HL-60 (cell line): ENCODE measurements at regions not wholly inside any gene's neighbourhood (a gene's known extent, or its start where the extent isn't known, plus 50 kb on each side); places are given as distances from the start of the nearest gene placed in this dataset.

ENCODE experiments used
- DNase-seq, 2 experiments: peaks; one replicate each; pipeline ENCODE4 v3.0.0-alpha.2; 2010 to 2020; ENCODE audit warnings: low read depth in 1 of 2, low spot score in 1 of 2
- H3K27ac ChIP-seq: fragments of 250-450 bp; sonication (Bioruptor Pico); replicated peaks from 2 replicates; pipeline ENCODE4 v1.5.1; 2020; ENCODE audit warnings: mild to moderate bottlenecking, moderate library complexity
- H3K27me3 ChIP-seq: fragments of 250-450 bp; sonication (Bioruptor Pico); 2 replicates; pipeline ENCODE4 v1.5.1; 2021; ENCODE audit warnings: mild to moderate bottlenecking, moderate library complexity; ENCODE audit not compliant: insufficient read depth, poor library complexity, severe bottlenecking
- H3K4me3 ChIP-seq: replicated peaks from 2 replicates; pipeline ENCODE4 v1.5.1; 2011; ENCODE audit warnings: mild to moderate bottlenecking, control low read depth, low read length; ENCODE audit not compliant: insufficient read depth
- GABPA ChIP-seq: IDR thresholded peaks from 2 replicates; pipeline ENCODE4 v1.6.1; 2012; ENCODE audit warnings: low read depth
- POLR2AphosphoS5 ChIP-seq: IDR thresholded peaks from 2 replicates; pipeline ENCODE4 v1.6.1; 2012; ENCODE audit warnings: low read depth
- REST ChIP-seq: IDR thresholded peaks from 2 replicates; pipeline ENCODE4 v1.6.1; 2012; ENCODE audit warnings: low read depth; ENCODE audit not compliant: insufficient replicate concordance
- SPI1 ChIP-seq: IDR thresholded peaks from 2 replicates; pipeline ENCODE4 v1.6.1; 2012; ENCODE audit warnings: low read depth, mild to moderate bottlenecking, borderline replicate concordance
- TF ChIP-seq, protein P1 (sequence below): IDR thresholded peaks from one replicate; pipeline ENCODE4 v1.5.1; 2011; ENCODE audit warnings: low read length, control low read depth, inconsistent platforms; ENCODE audit not compliant: insufficient read depth

- no peak overlapping the region for H3K4me3 ChIP-seq
- H3K27ac ChIP-seq, result no peak overlapping the region
- H3K27me3 ChIP-seq, result no peaks in the 10 kb centered on the region
- DNase-seq, result no peak
- TF ChIP-seq GABPA (no peak), REST (no peak), POLR2AphosphoS5 (no peak), SPI1 (no peak)
- TF ChIP-seq, protein P1, sequence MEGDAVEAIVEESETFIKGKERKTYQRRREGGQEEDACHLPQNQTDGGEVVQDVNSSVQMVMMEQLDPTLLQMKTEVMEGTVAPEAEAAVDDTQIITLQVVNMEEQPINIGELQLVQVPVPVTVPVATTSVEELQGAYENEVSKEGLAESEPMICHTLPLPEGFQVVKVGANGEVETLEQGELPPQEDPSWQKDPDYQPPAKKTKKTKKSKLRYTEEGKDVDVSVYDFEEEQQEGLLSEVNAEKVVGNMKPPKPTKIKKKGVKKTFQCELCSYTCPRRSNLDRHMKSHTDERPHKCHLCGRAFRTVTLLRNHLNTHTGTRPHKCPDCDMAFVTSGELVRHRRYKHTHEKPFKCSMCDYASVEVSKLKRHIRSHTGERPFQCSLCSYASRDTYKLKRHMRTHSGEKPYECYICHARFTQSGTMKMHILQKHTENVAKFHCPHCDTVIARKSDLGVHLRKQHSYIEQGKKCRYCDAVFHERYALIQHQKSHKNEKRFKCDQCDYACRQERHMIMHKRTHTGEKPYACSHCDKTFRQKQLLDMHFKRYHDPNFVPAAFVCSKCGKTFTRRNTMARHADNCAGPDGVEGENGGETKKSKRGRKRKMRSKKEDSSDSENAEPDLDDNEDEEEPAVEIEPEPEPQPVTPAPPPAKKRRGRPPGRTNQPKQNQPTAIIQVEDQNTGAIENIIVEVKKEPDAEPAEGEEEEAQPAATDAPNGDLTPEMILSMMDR, result no peak
Observed at GRCh38 chr7:17158261-17158660, 140.2 kb upstream of the AHR start.

- Histone ChIP-seq H3K4me3 (no peak overlapping the region), H3K27ac (no peak overlapping the region), H3K27me3 (no peaks in the 10 kb centered on the region)
- DNase-seq, result no peak
- TF ChIP-seq, protein P1, result no peak
- no peak for TF ChIP-seq SPI1
- no peak for TF ChIP-seq GABPA
- TF ChIP-seq REST, result no peak
- no peak for TF ChIP-seq POLR2AphosphoS5
Observed at GRCh38 chr7:17159500-17160037, 138.9 kb upstream of the AHR start.

GRCh38 chr7:17166824-17167379 is 131.6 kb upstream of the AHR start:
- Histone ChIP-seq H3K4me3 (no peak overlapping the region), H3K27ac (no peak overlapping the region), H3K27me3 (no peaks in the 10 kb centered on the region)
- no peak for TF ChIP-seq SPI1
- DNase-seq, result no peak

- no peak overlapping the region for H3K27ac ChIP-seq
- no peak for DNase-seq
Observed at GRCh38 chr7:17168416-17168815, 130.0 kb upstream of the AHR start.

More at GRCh38 chr7:17168416-17168815, 130.0 kb upstream of the AHR start:
- Histone ChIP-seq H3K27me3 (no peaks in the 10 kb centered on the region), H3K4me3 (no peak overlapping the region)
- TF ChIP-seq, protein P1, result no peak
- no peak for TF ChIP-seq POLR2AphosphoS5
